ENCODE measurements at regions not wholly inside any gene's neighbourhood (a gene's known extent, or its start where the extent isn't known, plus 50 kb on each side); places are given as distances from the start of the nearest gene placed in this dataset.

DNA sequence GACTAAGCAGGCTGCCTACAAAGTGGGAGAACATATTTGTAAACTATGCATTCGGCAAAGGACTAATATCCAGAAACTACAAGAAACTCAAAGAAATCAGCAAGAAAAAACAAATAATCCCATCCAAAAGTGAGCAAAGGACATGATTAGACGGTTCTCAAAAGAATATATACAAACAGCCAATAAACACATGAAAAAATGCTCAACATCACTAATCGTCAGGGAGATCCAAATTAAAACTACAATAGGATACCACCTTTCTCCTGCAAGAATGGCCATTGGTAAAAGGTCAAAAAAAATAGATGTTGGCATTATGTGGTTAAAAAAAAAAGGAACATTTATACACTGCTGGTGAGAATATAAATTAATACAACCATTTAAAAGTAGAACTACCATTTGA lies 259.6 kb upstream of the SLITRK3 start:
- 2% methylated on average over 3 of the region's 3 CpGs for WGBS (ENCODE audit: low lambda C conversion rate)
- TF ChIP-seq NONO (IDR thresholded peaks at IDR 0.05) (no peak), NONO (CRISPR knock-in tag; conservative IDR thresholded peaks at IDR 0.05) (no peak), RFX5 (IDR thresholded peaks at IDR 0.05; ENCODE audit: low read depth, low read length) (no peak), ISX (CRISPR knock-in tag; conservative IDR thresholded peaks at IDR 0.05) (no peak), ZNF775 (CRISPR knock-in tag; IDR thresholded peaks at IDR 0.05; ENCODE audit: borderline replicate concordance) (no peak), ZNF607 (CRISPR knock-in tag; IDR thresholded peaks at IDR 0.05; ENCODE audit: borderline replicate concordance) (no peak), ZNF7 (CRISPR knock-in tag; IDR thresholded peaks at IDR 0.05) (no peak), RFX1 (IDR thresholded peaks at IDR 0.05) (no peak), CHD2 (IDR thresholded peaks at IDR 0.05; ENCODE audit: low read depth, low read length) (no peak), SNAPC2 (CRISPR knock-in tag; IDR thresholded peaks at IDR 0.05) (no peak), TAF15 (IDR thresholded peaks at IDR 0.05; ENCODE audit: low read depth, low read length, poor library complexity, severe bottlenecking) (no peak)
- TF ChIP-seq, protein P1, sequence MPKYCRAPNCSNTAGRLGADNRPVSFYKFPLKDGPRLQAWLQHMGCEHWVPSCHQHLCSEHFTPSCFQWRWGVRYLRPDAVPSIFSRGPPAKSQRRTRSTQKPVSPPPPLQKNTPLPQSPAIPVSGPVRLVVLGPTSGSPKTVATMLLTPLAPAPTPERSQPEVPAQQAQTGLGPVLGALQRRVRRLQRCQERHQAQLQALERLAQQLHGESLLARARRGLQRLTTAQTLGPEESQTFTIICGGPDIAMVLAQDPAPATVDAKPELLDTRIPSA (CRISPR knock-in tag; IDR thresholded peaks at IDR 0.05; ENCODE audit: borderline replicate concordance) = no peak
- TF ChIP-seq, protein P2, sequence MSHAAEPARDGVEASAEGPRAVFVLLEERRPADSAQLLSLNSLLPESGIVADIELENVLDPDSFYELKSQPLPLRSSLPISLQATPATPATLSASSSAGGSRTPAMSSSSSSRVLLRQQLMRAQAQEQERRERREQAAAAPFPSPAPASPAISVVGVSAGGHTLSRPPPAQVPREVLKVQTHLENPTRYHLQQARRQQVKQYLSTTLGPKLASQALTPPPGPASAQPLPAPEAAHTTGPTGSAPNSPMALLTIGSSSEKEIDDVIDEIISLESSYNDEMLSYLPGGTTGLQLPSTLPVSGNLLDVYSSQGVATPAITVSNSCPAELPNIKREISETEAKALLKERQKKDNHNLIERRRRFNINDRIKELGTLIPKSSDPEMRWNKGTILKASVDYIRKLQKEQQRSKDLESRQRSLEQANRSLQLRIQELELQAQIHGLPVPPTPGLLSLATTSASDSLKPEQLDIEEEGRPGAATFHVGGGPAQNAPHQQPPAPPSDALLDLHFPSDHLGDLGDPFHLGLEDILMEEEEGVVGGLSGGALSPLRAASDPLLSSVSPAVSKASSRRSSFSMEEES (CRISPR knock-in tag; IDR thresholded peaks at IDR 0.05) = no peak
- TF ChIP-seq, protein P3, sequence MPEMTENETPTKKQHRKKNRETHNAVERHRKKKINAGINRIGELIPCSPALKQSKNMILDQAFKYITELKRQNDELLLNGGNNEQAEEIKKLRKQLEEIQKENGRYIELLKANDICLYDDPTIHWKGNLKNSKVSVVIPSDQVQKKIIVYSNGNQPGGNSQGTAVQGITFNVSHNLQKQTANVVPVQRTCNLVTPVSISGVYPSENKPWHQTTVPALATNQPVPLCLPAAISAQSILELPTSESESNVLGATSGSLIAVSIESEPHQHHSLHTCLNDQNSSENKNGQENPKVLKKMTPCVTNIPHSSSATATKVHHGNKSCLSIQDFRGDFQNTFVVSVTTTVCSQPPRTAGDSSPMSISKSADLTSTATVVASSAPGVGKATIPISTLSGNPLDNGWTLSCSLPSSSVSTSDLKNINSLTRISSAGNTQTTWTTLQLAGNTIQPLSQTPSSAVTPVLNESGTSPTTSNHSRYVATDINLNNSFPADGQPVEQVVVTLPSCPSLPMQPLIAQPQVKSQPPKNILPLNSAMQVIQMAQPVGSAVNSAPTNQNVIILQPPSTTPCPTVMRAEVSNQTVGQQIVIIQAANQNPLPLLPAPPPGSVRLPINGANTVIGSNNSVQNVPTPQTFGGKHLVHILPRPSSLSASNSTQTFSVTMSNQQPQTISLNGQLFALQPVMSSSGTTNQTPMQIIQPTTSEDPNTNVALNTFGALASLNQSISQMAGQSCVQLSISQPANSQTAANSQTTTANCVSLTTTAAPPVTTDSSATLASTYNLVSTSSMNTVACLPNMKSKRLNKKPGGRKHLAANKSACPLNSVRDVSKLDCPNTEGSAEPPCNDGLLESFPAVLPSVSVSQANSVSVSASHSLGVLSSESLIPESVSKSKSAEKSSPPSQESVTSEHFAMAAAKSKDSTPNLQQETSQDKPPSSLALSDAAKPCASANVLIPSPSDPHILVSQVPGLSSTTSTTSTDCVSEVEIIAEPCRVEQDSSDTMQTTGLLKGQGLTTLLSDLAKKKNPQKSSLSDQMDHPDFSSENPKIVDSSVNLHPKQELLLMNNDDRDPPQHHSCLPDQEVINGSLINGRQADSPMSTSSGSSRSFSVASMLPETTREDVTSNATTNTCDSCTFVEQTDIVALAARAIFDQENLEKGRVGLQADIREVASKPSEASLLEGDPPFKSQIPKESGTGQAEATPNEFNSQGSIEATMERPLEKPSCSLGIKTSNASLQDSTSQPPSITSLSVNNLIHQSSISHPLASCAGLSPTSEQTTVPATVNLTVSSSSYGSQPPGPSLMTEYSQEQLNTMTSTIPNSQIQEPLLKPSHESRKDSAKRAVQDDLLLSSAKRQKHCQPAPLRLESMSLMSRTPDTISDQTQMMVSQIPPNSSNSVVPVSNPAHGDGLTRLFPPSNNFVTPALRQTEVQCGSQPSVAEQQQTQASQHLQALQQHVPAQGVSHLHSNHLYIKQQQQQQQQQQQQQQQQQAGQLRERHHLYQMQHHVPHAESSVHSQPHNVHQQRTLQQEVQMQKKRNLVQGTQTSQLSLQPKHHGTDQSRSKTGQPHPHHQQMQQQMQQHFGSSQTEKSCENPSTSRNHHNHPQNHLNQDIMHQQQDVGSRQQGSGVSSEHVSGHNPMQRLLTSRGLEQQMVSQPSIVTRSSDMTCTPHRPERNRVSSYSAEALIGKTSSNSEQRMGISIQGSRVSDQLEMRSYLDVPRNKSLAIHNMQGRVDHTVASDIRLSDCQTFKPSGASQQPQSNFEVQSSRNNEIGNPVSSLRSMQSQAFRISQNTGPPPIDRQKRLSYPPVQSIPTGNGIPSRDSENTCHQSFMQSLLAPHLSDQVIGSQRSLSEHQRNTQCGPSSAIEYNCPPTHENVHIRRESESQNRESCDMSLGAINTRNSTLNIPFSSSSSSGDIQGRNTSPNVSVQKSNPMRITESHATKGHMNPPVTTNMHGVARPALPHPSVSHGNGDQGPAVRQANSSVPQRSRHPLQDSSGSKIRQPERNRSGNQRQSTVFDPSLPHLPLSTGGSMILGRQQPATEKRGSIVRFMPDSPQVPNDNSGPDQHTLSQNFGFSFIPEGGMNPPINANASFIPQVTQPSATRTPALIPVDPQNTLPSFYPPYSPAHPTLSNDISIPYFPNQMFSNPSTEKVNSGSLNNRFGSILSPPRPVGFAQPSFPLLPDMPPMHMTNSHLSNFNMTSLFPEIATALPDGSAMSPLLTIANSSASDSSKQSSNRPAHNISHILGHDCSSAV (CRISPR knock-in tag; IDR thresholded peaks at IDR 0.05; ENCODE audit: borderline replicate concordance) = no peak
- TF ChIP-seq, protein P4, sequence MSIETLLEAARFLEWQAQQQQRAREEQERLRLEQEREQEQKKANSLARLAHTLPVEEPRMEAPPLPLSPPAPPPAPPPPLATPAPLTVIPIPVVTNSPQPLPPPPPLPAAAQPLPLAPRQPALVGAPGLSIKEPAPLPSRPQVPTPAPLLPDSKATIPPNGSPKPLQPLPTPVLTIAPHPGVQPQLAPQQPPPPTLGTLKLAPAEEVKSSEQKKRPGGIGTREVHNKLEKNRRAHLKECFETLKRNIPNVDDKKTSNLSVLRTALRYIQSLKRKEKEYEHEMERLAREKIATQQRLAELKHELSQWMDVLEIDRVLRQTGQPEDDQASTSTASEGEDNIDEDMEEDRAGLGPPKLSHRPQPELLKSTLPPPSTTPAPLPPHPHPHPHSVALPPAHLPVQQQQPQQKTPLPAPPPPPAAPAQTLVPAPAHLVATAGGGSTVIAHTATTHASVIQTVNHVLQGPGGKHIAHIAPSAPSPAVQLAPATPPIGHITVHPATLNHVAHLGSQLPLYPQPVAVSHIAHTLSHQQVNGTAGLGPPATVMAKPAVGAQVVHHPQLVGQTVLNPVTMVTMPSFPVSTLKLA (IDR thresholded peaks at IDR 0.05) = no peak

More for the DNA sequence above, 259.6 kb upstream of the SLITRK3 start:
- Histone ChIP-seq H3K4me2 (ENCODE audit: low read depth, low read length) (no peak overlapping the region), H3K27ac (ENCODE audit: extremely low read length, insufficient read depth, low read length) (no peak overlapping the region), H3K9ac (ENCODE audit: insufficient read depth, low read depth, low read length) (no peak overlapping the region), H3K4me3 (replicated peaks in 1 of 3; ENCODE audit: insufficient read depth in 1 of 3, low read depth in 2 of 3, low read length in 3 of 3) (no peak overlapping the region), H4K20me1 (ENCODE audit: insufficient read depth, low read length) (no peaks in the 10 kb centered on the region), H2AFZ (ENCODE audit: low read length) (no peak overlapping the region), H3K4me1 (ENCODE audit: insufficient read depth, low read length) (no peaks in the 10 kb centered on the region), H3K79me2 (ENCODE audit: insufficient read depth, low read length) (no peaks in the 10 kb centered on the region), H3K9me3 (ENCODE audit: low read length) (no peaks in the 10 kb centered on the region), H3K27me3 (ENCODE audit: control insufficient read depth in 1 of 2, insufficient read depth in 2 of 2, low read length in 2 of 2) (no peaks in the 10 kb centered on the region), H3K36me3 (replicated peaks in 1 of 2; ENCODE audit: control insufficient read depth in 1 of 2, insufficient read depth in 2 of 2, low read length in 2 of 2) (no peaks in the 10 kb centered on the region)
- in situ Hi-C loops (cut with HindIII; ENCODE audit: extremely low pct_ligation_motif_present, low pct_unique_long_range_greater_than_20kb) (no loop called here), intact Hi-C loops (cut with micrococcal nuclease; ENCODE audit: unreplicated experiment) (no loop called here)
- DNase-seq (ENCODE audit: low spot score) (no peak), ATAC-seq (no peak), FAIRE-seq (no peak)
- no TSS peak for BruUV-seq (replicated peaks)
- POLR2A ChIA-PET = no interaction called here
- CTCF ChIA-PET (ENCODE audit: low intra/inter-chr PET ratio, low total read pairs) = no interaction called here
